ENCODE measurements at regions not wholly inside any gene's neighbourhood (a gene's known extent, or its start where the extent isn't known, plus 50 kb on each side); places are given as distances from the start of the nearest gene placed in this dataset.

GRCh38 chr3:55180161-55180560 lies 252.3 kb upstream of the LRTM1 start:
- TF ChIP-seq POLR2A (IDR thresholded peaks at IDR 0.05; ENCODE audit: low read depth, low read length): no peak
- TF ChIP-seq POLR2AphosphoS5 (IDR thresholded peaks at IDR 0.05; ENCODE audit: low read depth, low read length): no peak
- TF ChIP-seq TAF1 (IDR thresholded peaks at IDR 0.05; ENCODE audit: borderline replicate concordance, low read depth, low read length): no peak
